GM12878 (cell line): ENCODE measurements at regions not wholly inside any gene's neighbourhood (a gene's known extent, or its start where the extent isn't known, plus 50 kb on each side); places are given as distances from the start of the nearest gene placed in this dataset.

Source experiments
- ATAC-seq: fragments of 200-7000 bp; cut with Tn5 transposase; 3 replicates; pipeline ENCODE4 v1.9.1; 2020; ENCODE audit warnings: mild to moderate bottlenecking, moderate library complexity
- BruUV-seq: library from RNA; stranded (reverse); fragments of 400-500 nt; replicated peaks from 2 replicates; lab custom pipeline; 2021; lab: Mats Ljungman, UMichigan
- CTCF ChIA-PET: fragments of 300-600 bp; sonication (Branson Sonifier 250); formaldehyde crosslinking; extraction: SDS; loops from one replicate; lab custom pipeline; 2021; ENCODE audit warnings: inconsistent platforms; lab: Yijun Ruan, JAX
- POLR2A ChIA-PET: fragments of 350-600 bp; formaldehyde crosslinking; extraction: SDS; loops from one replicate; lab custom pipeline; 2021; ENCODE audit warnings: inconsistent platforms; lab: Charles Lee
- RAD21 ChIA-PET: fragments of 300-600 bp; sonication (Branson Sonifier 250); formaldehyde crosslinking; loops from one replicate; lab custom pipeline; 2023; ENCODE audit warnings: antibody characterized with exemption; ENCODE audit not compliant: unreplicated experiment; lab: Charles Lee
- SMC1A ChIA-PET: fragments of 300-600 bp; sonication (Branson Sonifier 250); formaldehyde crosslinking; loops from one replicate; lab custom pipeline; 2023; ENCODE audit not compliant: unreplicated experiment, uncharacterized antibody; lab: Charles Lee
- DNase-seq: peaks from one replicate; pipeline ENCODE4 v3.0.0-alpha.2; 2011; ENCODE audit warnings: low read depth, low spot score
- FAIRE-seq: peaks from 3 replicates; lab custom pipeline; 2011; peaks lifted over from hg19 to GRCh38; lab: Jason Lieb, UNC
- H2AFZ ChIP-seq: 2 replicates; pipeline ENCODE4 v1.6.0; 2011; ENCODE audit warnings: low read depth, low read length, control low read depth; ENCODE audit not compliant: control insufficient read depth
- H3K27ac ChIP-seq: 2 replicates; pipeline ENCODE4 v1.5.1; 2011; ENCODE audit warnings: control low read depth; ENCODE audit not compliant: control insufficient read depth, insufficient read depth
- H3K27me3 ChIP-seq, 2 experiments: replicated peaks in 1 of 2; 2 replicates each; pipeline versions ENCODE4 v1.6.0 to v1.6.1; 2011; ENCODE audit warnings: low read length in 1 of 2; ENCODE audit not compliant: control insufficient read depth in 2 of 2, insufficient read depth in 2 of 2
- H3K36me3 ChIP-seq, 2 experiments: 2 replicates each; pipeline ENCODE4 v1.5.1; 2011; ENCODE audit warnings: low read length in 1 of 2; ENCODE audit not compliant: control insufficient read depth in 2 of 2, insufficient read depth in 2 of 2
- H3K4me1 ChIP-seq: 2 replicates; pipeline ENCODE4 v1.6.1; 2011; ENCODE audit warnings: mild to moderate bottlenecking, low read length, moderate library complexity, mixed read lengths; ENCODE audit not compliant: control insufficient read depth, insufficient read depth
- H3K4me2 ChIP-seq: 2 replicates; pipeline ENCODE4 v1.6.0; 2011; ENCODE audit warnings: control low read depth; ENCODE audit not compliant: control insufficient read depth, insufficient read depth
- H3K4me3 ChIP-seq: fragments of 200-600 bp; sonication (generic); 2 replicates; pipeline ENCODE4 v1.5.1; 2016
- H3K79me2 ChIP-seq: 2 replicates; pipeline ENCODE4 v1.6.0; 2011; ENCODE audit warnings: low read length; ENCODE audit not compliant: control insufficient read depth, insufficient read depth
- H3K9ac ChIP-seq: 2 replicates; pipeline ENCODE4 v1.8.0; 2011; ENCODE audit warnings: low read length, control low read depth, mixed read lengths; ENCODE audit not compliant: control insufficient read depth, insufficient read depth
- H3K9me3 ChIP-seq: replicated peaks from 3 replicates; pipeline ENCODE4 v1.5.1; 2011; ENCODE audit warnings: mild to moderate bottlenecking, low read length; ENCODE audit not compliant: control insufficient read depth, insufficient read depth
- H4K20me1 ChIP-seq: 2 replicates; pipeline ENCODE4 v1.6.0; 2011; ENCODE audit not compliant: control insufficient read depth, insufficient read depth
- CBX5 ChIP-seq: sonication (generic); IDR thresholded peaks from 2 replicates; pipeline ENCODE4 v1.6.1; 2016; ENCODE audit warnings: low read depth, moderate library complexity, mild to moderate bottlenecking, inconsistent platforms
- CREB1 ChIP-seq: IDR thresholded peaks from 2 replicates; pipeline ENCODE4 v1.6.1; 2012; ENCODE audit warnings: low read depth, mild to moderate bottlenecking, inconsistent platforms
- DPF2 ChIP-seq: fragments of 450-650 bp; IDR thresholded peaks from 2 replicates; pipeline ENCODE4 v1.6.1; 2017; ENCODE audit warnings: mild to moderate bottlenecking
- EGR1 ChIP-seq, 2 experiments: IDR thresholded peaks; 1 replicate in 1 of 2; 2 replicates in 1 of 2; pipeline ENCODE4 v1.6.1; 2011 to 2012; ENCODE audit warnings: low read depth in 2 of 2, low read length in 2 of 2, borderline replicate concordance in 1 of 2, mild to moderate bottlenecking in 1 of 2, moderate library complexity in 1 of 2
- EZH2 ChIP-seq: IDR thresholded peaks from 2 replicates; pipeline ENCODE4 v1.6.1; 2012; ENCODE audit warnings: low read depth, mild to moderate bottlenecking, control low read depth, inconsistent platforms, low read length, borderline replicate concordance; ENCODE audit not compliant: control insufficient read depth
- LARP7 ChIP-seq: fragments of 450-650 bp; IDR thresholded peaks from 2 replicates; pipeline ENCODE4 v1.6.1; 2017; ENCODE audit warnings: mild to moderate bottlenecking
- TBL1XR1 ChIP-seq: IDR thresholded peaks from 2 replicates; pipeline ENCODE4 v1.6.1; 2012; ENCODE audit warnings: low read depth, low read length, improper control_type of control experiment
- WGBS: methylation state at CpG from one replicate; pipeline ENCODE4 v1.1.6; 2016; ENCODE audit warnings: low lambda C conversion rate; ENCODE audit not compliant: insufficient replicate concordance, insufficient coverage; ENCODE audit errors: missing lambda C conversion rate; 5-methylcytosine and 5-hydroxymethylcytosine counted together
- in situ Hi-C: fragments of 300-500 bp; cut with MboI; formaldehyde crosslinking; loops from 9 replicates; pipeline ENCODE4 v1.14.3; 2018; ENCODE audit warnings: mixed read lengths
- intact Hi-C: fragments of 100-400 bp; cut with micrococcal nuclease; formaldehyde crosslinking; loops from one replicate; pipeline ENCODE4 v1.14.2; 2022; ENCODE audit not compliant: unreplicated experiment
- TF ChIP-seq, protein P1 (sequence below): fragments of 450-650 bp; IDR thresholded peaks from 2 replicates; pipeline ENCODE4 v1.6.1; 2016; ENCODE audit warnings: mild to moderate bottlenecking
- TF ChIP-seq, protein P2 (sequence below): fragments of 450-650 bp; IDR thresholded peaks from 2 replicates; pipeline ENCODE4 v1.6.1; 2016; ENCODE audit warnings: mild to moderate bottlenecking
- TF ChIP-seq, protein P3 (sequence below): IDR thresholded peaks from 2 replicates; pipeline ENCODE4 v1.6.1; 2011; ENCODE audit warnings: mild to moderate bottlenecking, low read depth, low read length, moderate library complexity; ENCODE audit not compliant: insufficient replicate concordance

DNA sequence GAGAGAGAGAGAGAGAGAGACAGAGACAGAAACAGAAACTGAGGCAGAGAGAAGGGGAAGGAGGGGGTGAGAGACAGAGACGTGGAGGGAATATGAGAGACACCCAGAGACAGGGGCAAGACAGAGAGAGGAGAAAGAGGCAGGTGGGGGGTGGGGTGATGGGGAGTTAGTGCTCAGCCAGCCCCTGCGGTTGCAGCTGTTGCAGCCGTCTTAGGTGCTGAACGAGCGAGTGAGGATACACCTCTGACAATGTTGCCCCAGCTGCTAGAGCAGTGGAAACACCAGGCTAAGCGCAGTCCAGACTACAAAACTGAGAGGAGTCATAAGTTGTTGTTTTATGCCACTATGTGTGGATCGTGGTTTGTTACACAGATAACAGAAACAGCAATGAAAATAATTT, 328.2 kb upstream of the SHH start:
- WGBS: 19% methylated on average over 6 of the region's 7 CpGs
- Histone ChIP-seq H3K36me3 (no peaks in the 10 kb centered on the region), H3K4me1 (no peaks in the 10 kb centered on the region), H4K20me1 (no peaks in the 10 kb centered on the region), H3K27ac (no peak overlapping the region), H3K79me2 (no peaks in the 10 kb centered on the region), H3K27me3 (no peaks in the 10 kb centered on the region), H3K4me2 (no peak overlapping the region), H3K9ac (no peak overlapping the region), H2AFZ (no peak overlapping the region), H3K4me3 (no peak overlapping the region), H3K9me3 (no peaks in the 10 kb centered on the region)
- DNase-seq (no peak), FAIRE-seq (no peak), ATAC-seq (no peak)
- RAD21 ChIA-PET: no interaction called here
- no TSS peak for BruUV-seq
- SMC1A ChIA-PET: no interaction called here
- intact Hi-C loops: no loop called here
- POLR2A ChIA-PET: interaction anchor here (0.7 kb wide), 1 partner anchor 28 kb away, joined by 3 read pairs; no protein-coding TSS in a partner anchor
- CTCF ChIA-PET: no interaction called here
- in situ Hi-C loops: no loop called here
- TF ChIP-seq, protein P1, sequence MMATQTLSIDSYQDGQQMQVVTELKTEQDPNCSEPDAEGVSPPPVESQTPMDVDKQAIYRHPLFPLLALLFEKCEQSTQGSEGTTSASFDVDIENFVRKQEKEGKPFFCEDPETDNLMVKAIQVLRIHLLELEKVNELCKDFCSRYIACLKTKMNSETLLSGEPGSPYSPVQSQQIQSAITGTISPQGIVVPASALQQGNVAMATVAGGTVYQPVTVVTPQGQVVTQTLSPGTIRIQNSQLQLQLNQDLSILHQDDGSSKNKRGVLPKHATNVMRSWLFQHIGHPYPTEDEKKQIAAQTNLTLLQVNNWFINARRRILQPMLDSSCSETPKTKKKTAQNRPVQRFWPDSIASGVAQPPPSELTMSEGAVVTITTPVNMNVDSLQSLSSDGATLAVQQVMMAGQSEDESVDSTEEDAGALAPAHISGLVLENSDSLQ: no peak
- no peak for TF ChIP-seq CREB1
- TF ChIP-seq EGR1 (IDR thresholded peaks at IDR 0.05; ENCODE audit: borderline replicate concordance in 1 of 2, low read depth in 2 of 2, low read length in 2 of 2): no peak

DNA sequence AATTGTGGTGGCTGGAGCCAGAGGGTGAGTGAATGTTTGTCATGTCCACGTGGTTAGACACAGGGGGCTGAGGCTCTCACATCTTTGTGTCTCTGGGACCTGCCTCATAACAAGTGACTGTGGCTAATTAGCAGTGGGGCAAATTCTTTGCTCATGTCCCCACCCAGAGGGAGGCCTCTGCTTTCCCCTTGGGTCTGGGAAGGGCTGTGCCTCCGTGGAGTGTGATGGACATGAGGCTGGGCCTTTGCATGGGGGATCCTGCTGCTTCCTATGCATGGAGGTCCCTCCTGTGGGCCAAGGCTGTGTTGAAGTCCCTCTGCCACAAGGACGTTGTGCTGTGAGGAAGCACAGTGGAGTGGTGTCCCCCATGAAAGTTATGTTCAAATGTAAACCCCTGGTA, 327.4 kb upstream of the SHH start:
- H3K79me2 ChIP-seq: no peaks in the 10 kb centered on the region
- H3K9ac ChIP-seq: no peak overlapping the region
- FAIRE-seq: no peak
- H3K4me2 ChIP-seq: no peak overlapping the region
- H3K4me3 ChIP-seq: no peak overlapping the region
- intact Hi-C loops: no loop called here
- no peaks in the 10 kb centered on the region for H3K4me1 ChIP-seq
- CTCF ChIA-PET: no interaction called here
- no peak for TF ChIP-seq EZH2
- TF ChIP-seq LARP7: no peak
- TF ChIP-seq, protein P2, sequence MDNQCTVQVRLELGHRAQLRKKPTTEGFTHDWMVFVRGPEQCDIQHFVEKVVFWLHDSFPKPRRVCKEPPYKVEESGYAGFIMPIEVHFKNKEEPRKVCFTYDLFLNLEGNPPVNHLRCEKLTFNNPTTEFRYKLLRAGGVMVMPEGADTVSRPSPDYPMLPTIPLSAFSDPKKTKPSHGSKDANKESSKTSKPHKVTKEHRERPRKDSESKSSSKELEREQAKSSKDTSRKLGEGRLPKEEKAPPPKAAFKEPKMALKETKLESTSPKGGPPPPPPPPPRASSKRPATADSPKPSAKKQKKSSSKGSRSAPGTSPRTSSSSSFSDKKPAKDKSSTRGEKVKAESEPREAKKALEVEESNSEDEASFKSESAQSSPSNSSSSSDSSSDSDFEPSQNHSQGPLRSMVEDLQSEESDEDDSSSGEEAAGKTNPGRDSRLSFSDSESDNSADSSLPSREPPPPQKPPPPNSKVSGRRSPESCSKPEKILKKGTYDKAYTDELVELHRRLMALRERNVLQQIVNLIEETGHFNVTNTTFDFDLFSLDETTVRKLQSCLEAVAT: no peak
- no peak for TF ChIP-seq TBL1XR1
- no peak for TF ChIP-seq DPF2
- TF ChIP-seq CBX5: no peak
- TF ChIP-seq, protein P3, sequence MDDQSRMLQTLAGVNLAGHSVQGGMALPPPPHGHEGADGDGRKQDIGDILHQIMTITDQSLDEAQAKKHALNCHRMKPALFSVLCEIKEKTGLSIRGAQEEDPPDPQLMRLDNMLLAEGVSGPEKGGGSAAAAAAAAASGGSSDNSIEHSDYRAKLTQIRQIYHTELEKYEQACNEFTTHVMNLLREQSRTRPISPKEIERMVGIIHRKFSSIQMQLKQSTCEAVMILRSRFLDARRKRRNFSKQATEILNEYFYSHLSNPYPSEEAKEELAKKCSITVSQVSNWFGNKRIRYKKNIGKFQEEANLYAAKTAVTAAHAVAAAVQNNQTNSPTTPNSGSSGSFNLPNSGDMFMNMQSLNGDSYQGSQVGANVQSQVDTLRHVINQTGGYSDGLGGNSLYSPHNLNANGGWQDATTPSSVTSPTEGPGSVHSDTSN: no peak
- TF ChIP-seq, all 136 proteins: peak for 0
- in situ Hi-C loops: no loop called here
- Histone ChIP-seq H4K20me1 (no peaks in the 10 kb centered on the region), H2AFZ (no peak overlapping the region), H3K27me3 (no peaks in the 10 kb centered on the region), H3K9me3 (no peaks in the 10 kb centered on the region), H3K27ac (no peak overlapping the region), H3K36me3 (no peaks in the 10 kb centered on the region)
- ATAC-seq (no peak), DNase-seq (no peak)
- ChIA-PET SMC1A (no interaction called here), RAD21 (no interaction called here), POLR2A (no interaction called here)
- BruUV-seq: no TSS peak
- WGBS: 0% methylated on average over 3 of the region's 3 CpGs
